HG03460 (cell line): ENCODE measurements at regions not wholly inside any gene's neighbourhood (a gene's known extent, or its start where the extent isn't known, plus 50 kb on each side); places are given as distances from the start of the nearest gene placed in this dataset.

ENCODE experiments used
- ATAC-seq: cut with Tn5 transposase; IDR thresholded peaks from one replicate; pipeline ENCODE4 v1.9.1; 2021; ENCODE audit not compliant: unreplicated experiment

DNA sequence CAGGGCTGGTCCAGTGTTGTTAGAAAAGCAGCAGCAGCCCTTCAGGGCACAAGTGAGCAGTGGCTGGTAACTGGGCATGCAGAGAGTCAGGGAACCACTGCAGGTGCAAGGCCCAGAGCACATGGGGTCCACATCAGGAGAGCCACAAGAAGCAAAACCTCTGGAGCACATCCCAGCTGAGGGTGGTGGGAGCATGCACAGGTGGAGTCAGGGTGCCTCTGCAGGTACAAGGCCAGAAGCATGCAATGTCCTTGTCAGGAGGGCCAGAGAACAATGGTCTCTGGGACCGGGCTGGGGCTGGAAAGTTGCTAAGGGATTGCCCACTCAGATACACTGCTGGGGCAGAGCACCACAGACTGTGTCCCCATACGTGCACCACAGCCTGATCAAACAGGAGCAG is 226.1 kb upstream of the UBE2E2 start:
- ATAC-seq = no peak

DNA sequence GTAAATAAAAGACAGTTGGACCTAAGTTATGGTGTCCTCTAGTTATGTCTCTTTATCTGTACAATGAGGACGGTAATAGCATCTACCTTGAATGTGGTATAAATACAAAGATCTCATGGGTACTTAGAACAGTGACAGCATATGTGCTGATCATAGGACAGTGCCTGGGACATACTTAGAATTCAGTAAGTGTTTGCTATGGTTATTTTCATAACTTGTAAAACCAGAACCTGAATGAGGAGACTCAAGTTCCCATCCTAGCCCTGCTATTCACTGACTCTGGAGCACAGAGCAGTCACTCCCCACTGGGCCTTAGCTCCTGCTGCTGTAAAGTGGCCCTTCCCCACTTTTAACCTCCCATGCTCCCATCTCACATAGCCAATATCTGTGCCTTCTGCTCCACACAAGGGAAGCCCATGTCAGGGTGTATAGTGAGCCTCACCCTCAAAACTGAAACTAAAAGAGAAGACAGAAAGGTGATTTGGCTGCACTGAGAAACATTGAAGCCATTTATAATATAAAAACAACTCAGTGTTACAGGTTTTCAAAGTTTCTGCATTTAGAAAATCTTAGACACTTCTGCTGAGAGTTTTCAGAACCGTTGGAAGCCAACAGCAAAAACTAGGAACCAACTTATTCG is 225.4 kb upstream of the UBE2E2 start:
- peak; percentile 74 for ATAC-seq

DNA sequence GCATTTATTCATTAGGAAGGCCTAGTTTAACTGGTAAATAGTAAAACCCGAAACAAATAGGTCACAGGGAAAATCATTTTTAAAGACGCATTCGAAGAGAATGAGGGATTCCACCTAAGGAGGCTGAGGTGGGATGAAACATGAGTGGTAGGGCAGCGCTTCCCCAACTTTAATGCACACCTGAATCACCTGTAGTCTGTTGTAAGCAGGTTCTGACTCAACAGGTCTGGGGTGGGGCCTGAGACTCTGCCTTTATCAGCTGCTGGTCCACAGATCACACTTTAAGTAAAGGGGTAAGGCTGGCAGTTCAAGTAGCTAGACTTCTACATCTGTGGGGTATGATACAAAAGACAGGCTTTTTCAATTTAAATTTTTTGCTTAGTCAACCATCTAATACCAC is 223.5 kb upstream of the UBE2E2 start:
- ATAC-seq = no peak

DNA sequence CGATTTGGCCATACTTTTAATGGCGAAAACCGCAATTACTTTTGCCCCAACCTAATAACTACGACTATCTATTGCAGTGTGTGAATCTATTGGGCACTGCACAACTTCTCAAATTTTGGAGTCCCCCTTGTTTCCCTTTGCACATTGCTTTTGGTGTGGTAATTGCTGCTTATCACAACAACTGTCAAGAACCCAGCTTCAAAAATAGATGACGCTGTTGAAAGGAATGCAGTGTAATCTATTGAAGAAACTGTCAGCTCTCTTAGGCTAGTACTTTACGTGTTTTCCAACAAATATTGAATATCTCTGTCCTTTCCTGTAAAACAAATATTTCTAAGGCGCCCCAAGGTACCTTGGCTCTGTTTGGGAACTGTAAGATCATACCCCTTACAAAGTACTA is 222.8 kb upstream of the UBE2E2 start:
- no peak for ATAC-seq

DNA sequence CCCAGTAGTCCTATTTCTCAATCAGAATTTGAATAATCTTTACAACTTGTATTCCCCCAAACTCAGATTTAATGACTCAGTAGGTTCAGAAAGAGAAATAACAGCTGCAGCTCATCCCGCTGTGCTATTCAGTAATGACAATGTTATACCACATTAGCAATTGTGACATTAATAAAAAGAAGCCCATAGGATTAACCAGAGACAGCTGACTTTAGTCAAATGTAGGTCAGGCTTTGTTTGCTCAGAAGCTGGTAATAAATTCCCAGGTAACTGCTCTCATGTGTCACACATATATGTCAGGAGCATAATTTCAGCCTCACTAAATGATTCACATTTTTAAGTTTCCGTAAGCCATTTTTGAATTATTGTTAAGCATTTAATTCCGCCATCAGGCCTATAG is 222.0 kb upstream of the UBE2E2 start:
- ATAC-seq = no peak

DNA sequence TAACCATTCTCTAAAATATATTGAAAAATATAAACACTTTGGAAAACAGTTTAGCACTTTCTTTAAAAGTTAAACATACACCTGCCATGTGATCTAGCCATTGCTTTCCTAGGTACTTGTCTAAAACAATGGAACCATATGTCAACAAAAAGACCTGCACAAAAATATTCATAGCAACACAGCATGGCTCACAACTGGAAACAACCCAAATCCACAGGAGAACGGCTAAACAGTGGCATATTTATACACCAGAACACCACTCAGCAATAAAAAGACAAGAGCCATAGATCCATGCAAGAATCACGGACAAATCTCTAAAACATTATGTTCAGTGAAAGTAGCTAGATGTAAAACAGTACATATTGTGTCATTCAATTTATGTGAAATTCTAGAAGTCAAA is 221.3 kb upstream of the UBE2E2 start:
- no peak for ATAC-seq

DNA sequence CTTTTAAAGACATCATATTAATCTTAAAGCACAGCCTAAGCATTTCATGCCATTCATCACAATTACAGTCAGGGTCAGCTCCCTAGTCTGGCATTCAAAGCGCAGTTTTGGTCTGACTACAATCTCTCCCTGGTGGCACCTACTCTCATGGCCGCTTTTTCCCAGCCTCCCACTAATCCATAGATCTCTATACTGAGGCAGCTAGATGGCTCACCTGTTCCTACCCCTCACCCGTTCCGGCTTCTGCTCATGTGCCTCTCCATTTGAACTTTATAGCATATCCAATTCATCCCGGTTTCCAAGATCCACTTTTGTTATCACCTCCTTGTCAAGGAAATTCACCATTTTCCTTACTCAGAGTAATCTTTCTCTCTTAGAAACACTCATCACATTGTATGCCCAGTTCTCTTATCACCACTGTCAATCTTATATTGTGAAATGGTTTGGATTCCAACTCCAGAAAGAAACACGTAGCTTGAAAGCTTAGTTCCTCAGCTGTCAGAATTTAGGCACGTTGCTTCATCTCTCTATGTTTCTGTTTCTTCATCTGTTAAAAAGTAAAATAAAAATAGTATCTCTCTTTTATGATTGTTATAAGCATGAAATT is 220.0 kb upstream of the UBE2E2 start:
- ATAC-seq = no peak

DNA sequence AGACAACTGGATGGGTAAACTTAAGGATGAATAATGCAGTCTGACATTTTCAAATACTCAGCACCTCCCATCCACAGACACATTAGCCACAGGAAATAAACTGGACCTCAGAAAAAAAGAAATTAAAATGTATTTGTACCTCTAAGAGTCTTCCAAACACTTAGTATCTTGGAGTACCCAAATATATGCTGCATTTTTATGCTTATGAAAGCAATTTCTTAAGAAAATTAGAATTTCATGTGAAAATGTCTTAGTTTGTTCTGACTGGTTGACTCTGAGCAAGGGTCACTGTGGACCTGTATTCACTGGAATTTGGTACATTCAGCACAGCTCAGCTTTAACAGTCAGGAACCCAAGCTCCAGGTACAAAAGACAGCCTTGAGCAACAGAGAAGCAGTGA is 216.2 kb upstream of the UBE2E2 start:
- ATAC-seq = no peak

DNA sequence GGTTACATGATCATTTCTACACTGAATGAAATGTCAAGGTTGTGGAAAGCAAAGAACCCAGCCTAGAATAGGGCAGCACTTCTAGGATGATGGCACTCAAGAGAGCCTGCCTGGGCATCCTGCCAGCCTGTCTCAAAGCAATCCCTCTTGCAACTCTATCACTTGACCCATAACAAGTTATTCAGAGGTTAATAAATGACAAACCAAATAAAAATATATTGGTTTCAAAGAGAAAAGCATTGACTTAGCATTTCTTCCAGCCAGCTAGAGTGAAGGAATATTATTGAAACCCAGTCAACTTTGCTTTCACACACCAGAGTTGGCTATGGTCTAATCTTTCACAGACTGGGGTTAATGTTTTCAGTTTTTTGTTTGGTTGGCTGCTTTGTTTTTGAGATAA is 214.6 kb upstream of the UBE2E2 start:
- ATAC-seq = no peak

DNA sequence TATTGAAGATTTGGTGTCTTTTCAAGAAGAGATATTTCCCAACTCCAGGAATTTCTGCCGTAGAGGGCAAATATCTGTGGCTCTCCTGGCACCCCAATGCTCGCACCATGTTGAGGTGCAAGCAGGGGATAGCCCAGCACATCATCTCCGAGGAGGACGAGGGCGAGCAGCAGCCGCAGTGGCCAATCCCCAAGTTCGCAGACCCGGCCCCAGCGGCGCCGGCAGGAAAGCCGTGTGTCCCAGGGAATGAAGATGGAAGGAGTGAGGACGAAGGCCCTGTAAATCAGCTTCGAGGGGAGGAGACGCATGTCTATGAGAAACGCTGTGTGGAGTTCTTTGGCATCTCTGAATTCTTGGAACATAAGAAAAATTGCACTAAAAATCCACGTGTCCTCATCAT is 213.4 kb upstream of the UBE2E2 start:
- no peak for ATAC-seq

DNA sequence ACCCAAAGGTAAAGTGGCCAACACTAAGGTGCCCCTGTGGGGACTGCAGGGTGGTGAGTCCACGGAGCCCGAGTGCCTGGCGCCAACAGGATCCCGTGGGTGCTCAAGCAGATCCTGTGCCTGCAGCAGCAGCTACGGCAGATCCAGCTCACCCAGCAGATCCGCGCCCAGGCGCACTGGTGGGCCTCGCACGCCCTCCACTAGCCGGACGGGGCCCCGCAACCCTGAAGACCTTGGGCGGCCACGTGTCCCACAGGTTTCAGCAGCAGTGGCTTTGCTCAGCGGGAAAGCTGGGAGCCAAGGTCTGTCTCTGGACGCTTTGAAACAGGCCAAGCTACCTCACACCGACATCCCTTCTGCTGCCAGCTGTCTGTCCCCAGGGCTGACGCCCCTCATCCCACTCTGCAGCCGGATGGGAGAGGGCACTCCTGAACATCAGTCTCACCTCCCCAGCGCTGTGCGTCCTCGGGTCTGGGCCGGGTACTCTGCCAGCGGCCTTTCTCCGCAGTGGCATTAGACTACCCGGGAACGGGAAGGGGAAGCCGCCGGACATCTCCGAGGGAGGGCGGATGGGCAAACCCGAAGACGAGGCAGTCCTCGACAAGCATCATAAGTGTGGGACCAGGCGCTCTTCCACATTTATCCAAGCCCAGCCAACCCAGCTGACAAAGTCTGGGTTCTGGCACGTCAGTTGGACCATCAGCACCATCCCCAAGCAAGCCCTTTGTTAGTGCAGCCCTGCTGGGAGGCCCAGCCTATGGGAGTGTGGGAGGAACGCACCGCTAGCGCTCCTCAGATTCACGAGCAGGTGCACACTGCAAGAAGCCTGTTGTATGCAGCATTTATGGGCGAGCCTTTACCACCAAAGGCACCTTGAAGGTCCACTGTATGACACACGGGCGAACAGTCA is 212.6 kb upstream of the UBE2E2 start:
- no peak for ATAC-seq

DNA sequence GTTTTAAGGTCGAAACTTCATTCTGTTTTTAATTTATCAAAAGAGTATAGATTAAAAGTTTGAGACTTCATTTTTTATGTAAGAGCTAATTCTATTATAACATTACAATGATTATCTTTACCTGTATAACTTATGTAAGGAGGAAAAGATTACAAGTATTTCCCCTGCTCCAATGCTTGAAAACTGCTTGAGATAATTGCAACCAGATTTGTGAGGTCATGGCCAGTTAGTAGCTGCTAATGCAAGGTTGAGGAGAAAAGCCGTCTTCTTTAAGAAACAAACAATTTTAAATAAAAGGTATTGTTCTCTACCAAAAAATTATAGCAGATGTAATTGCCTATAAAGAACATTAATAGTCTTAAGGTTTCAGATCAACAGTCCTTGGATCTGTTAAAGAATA is 208.3 kb upstream of the UBE2E2 start:
- no peak for ATAC-seq

DNA sequence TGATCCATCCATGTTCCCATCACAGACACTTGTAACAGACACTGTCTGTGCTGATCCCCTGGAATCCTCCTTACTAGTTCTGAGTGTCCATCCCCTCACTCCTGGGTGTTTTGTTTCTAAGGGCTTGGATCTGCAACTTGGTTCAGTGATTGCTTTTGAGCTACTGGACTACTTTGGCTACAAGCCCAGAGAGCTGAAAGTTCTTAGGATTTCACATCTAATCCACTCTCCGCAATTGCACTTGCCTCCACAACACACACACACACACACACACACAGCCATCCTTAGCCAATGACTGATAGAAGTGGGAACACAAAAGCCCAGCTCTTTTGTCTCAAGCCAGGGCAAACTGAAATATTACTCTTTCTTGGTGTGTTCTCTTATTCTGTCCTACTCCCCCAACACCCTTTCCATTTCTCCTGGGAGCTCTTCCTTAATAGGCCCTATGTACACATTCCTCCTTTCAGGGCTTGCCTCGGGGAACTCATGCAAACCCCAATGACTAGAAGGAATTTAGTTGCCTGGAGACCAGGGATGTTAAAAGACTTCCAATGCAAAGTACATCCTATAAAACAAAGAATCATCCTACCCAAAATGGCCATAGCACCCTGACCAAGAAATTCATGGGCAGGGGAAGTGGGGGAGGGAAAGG is 206.1 kb upstream of the UBE2E2 start:
- ATAC-seq = no peak

DNA sequence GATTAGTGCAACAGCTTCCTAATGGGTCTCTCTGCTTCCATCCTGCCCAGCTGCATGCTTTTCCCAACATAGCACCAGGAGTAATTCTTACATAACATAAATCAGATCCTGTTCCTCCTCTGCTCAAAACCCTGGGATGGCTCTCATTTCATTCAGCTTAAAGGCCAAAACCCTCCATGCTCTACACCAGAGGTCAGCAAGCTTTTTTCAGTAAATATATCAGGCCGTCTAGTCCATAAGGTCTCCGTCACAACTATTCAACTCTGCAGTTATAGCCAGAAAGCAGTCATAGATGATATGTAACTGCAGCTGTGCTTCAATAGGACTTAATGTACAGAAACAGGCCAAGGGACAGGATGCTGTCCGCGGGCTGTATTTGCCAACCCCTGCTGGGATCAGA is 202.8 kb upstream of the UBE2E2 start:
- ATAC-seq = no peak

DNA sequence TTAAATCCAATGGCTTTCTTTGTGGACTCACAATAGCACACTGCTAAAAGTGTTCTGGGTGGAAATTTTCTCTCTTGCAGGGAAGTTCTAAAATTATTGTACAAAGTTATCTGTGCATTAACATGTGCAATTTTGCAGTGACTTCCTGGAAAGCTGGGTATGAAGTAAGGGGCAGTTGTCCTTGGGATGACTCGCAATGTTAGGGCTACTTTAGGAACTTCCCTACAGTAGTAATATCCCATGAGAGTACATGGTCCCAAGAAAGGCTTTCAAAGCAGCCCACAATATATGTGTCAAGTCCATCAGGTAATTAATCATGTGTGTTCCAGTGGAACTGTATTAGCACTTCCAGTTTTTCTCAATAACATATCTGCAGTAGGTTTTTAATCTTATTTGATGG is 201.0 kb upstream of the UBE2E2 start:
- ATAC-seq = no peak

DNA sequence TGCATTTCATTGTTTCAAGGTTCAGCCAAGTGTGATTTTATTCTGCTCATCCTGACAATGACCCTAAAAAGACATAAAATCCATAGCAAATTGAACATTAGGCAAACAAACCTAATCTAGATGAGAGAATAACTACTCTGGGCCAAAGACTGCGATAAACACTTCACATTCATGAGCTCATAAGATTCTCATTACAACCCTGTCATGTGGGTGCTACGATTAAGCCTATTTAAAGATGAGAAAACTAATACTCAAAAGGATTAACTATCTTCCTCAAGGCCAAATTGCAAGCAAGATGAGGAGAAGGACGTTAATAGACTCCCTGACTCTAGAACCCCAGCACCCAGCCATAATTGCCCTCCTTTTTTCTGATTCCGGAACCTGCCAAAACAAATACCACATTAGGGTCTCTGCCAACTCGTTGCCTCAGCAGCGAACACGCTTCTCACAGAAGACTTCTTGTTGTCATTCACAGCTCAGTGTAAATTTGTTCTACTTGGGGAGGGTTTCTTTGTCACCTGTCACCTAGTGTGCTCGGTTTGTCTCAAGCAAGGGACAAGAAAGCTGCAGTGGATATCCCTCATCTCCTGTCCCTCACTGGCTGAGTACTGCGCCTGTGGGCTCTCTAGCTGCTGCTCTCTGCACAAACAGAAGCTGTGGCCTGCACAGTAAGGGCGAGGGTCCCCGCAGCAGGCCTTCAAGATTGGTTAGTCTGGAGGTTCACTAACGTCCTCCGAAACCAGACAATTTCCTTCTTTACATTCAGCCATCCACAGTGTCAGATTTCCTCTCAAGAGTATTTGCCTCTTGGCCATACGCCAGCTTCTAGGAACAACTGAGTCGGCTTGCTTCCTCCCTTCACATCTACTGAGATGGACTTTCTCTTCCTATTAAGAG is 200.0 kb upstream of the UBE2E2 start:
- ATAC-seq = no peak

DNA sequence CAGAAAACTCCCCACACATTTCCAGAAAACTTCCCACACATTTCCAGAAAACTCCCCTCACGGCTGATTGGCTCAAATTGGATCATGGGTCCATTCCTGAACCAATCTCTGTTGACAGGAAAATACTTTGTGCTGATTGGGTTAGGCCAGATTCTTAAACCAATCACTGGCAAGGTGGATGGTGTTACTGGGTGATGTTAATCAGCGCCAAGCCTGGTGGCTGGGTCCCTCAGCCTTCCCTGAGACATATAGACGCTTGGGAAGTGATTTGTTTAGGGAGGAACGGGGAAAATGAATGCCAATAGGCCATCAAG is 199.4 kb upstream of the UBE2E2 start:
- no peak for ATAC-seq

DNA sequence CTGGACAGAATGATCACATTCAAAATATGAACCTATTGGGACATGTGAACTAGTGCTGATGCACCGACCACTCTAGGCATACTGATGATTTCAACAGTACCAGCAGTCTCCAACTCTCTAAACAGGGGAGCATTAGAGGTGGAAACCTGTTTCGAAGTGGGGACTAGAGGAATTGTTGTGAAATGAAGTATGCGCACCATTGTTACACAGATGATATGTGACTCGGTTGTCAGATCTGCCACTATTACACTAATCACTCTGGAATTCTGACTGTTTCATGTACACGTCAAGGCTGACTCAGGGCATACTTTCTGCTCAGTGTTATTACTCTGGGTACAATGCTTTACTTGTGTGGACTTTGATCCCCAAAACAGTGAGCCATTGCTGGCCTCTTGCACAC is 198.2 kb upstream of the UBE2E2 start:
- ATAC-seq = no peak

DNA sequence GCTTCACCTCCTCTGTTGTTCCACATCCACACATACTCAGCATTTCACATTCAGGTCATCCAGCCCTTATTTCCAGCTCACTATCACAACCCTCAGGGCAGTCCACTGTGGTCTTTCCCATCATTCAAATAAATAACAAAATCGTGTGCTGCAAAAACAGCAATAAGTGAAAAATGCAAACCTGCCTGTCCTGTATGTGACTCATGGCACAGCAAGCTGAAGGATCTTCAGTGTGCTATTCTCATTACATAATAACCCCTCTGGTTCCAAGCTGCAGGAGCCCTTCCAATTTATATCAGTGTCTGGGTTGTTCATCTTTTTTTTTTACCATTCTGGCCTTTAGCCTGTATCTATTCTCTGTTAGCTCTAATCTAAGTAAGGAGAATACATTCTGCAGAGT is 185.3 kb upstream of the UBE2E2 start:
- no peak for ATAC-seq

DNA sequence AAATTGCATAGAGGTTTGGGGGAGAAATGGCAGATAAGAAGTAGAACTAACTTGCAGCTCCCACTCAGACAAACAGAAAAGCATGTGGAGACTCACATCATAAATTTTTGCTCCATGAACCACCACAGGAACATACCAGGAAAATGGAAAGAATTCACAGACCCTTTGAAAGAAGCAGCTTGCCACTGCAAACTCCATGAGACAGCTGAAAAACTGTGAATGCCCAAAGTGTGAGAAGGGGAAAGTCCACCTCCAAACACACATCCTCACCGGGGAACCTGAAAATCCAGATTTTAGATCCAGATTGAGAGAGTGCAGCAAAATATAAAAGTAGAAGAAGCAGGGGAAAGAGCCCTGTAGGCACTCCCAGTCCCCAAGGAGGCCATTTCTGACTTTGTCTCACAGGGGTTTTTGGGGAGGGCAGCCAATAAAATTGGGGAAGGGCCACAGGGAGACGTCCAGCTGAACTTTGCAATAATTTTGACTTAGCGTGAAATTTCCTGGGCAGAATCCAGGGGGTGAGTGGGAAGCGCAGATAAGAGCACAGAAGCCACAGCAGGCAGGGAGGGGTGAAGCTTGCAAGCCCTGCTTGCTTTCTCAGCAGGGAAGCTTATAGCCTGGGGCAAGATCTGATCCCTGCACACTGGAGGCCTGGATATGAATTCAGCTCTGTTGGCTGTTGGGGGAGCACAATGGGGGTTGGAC is 183.4 kb upstream of the UBE2E2 start:
- no peak for ATAC-seq
